ENCODE measurements at regions not wholly inside any gene's neighbourhood (a gene's known extent, or its start where the extent isn't known, plus 50 kb on each side); places are given as distances from the start of the nearest gene placed in this dataset.
"Not testable (repeated sequence)": the region's sequence is repeated elsewhere in the genome, so short reads cannot be mapped to it uniquely, and the experiment has no call there.

GRCh38 chr2:89848114-89848513, 1156.6 kb downstream of the RPIA start:
- Mint-ChIP-seq H3K4me3 (no peak overlapping the region), H3K4me1 (ENCODE audit: low read depth in 2 of 2) (no peaks in the 10 kb centered on the region), H3K27ac (no peak overlapping the region), H3K36me3 (ENCODE audit: insufficient read depth) (no peaks in the 10 kb centered on the region), H3K27me3 (peaks cover 0 to 26% of the 10 kb centered on the region in 2 donors), H3K9me3 (peaks cover 0 to 11% of the 10 kb centered on the region in 2 donors)
- ATAC-seq (replicated peaks) (no peak), DNase-seq (no peak)

- Mint-ChIP-seq H3K27ac (no peak overlapping the region), H3K4me1 (ENCODE audit: low read depth in 2 of 2) (no peaks in the 10 kb centered on the region), H3K4me3 (no peak overlapping the region), H3K27me3 (peaks cover 0 to 26% of the 10 kb centered on the region in 2 donors), H3K9me3 (peaks cover 0 to 11% of the 10 kb centered on the region in 2 donors), H3K36me3 (ENCODE audit: insufficient read depth) (no peaks in the 10 kb centered on the region)
- DNase-seq (no peak), ATAC-seq (replicated peaks) (no peak)
These were observed 1157.4 kb downstream of the RPIA start for GRCh38 chr2:89848763-89849368.

GRCh38 chr2:89849731-89850130, 1158.3 kb downstream of the RPIA start:
- Mint-ChIP-seq H3K36me3 (ENCODE audit: insufficient read depth) (no peaks in the 10 kb centered on the region), H3K9me3 (peaks cover 0 to 11% of the 10 kb centered on the region in 2 donors), H3K4me1 (ENCODE audit: low read depth in 2 of 2) (no peaks in the 10 kb centered on the region), H3K4me3 (no peak overlapping the region), H3K27me3 (peaks cover 0 to 26% of the 10 kb centered on the region in 2 donors), H3K27ac (no peak overlapping the region)
- DNase-seq = no peak
- ATAC-seq (replicated peaks) = no peak

- ATAC-seq (replicated peaks) (no peak), DNase-seq (no peak)
- H3K36me3 Mint-ChIP-seq (ENCODE audit: insufficient read depth) = no peaks in the 10 kb centered on the region
- H3K4me3 Mint-ChIP-seq = no peak overlapping the region
- H3K27me3 Mint-ChIP-seq = peaks cover 0 to 26% of the 10 kb centered on the region in 2 donors
- H3K9me3 Mint-ChIP-seq = peaks cover 0 to 11% of the 10 kb centered on the region in 2 donors
- no peak overlapping the region for H3K27ac Mint-ChIP-seq
- H3K4me1 Mint-ChIP-seq (ENCODE audit: low read depth in 2 of 2) = no peaks in the 10 kb centered on the region
These were observed 1159.0 kb downstream of the RPIA start for GRCh38 chr2:89850481-89850880.

- Mint-ChIP-seq H3K36me3 (ENCODE audit: insufficient read depth) (no peaks in the 10 kb centered on the region), H3K27me3 (peaks cover 0 to 26% of the 10 kb centered on the region in 2 donors)
These were observed 1159.6 kb downstream of the RPIA start for GRCh38 chr2:89850881-89851582.

GRCh38 chr2:89851583-89851905, 1160.1 kb downstream of the RPIA start:
- H3K4me1 Mint-ChIP-seq (ENCODE audit: low read depth in 2 of 2) = no peaks in the 10 kb centered on the region
- DNase-seq (no peak), ATAC-seq (replicated peaks) (no peak)
- H3K4me3 Mint-ChIP-seq = no peak overlapping the region
- H3K36me3 Mint-ChIP-seq (ENCODE audit: insufficient read depth) = no peaks in the 10 kb centered on the region
- peaks cover 0 to 9% of the 10 kb centered on the region in 2 donors for H3K9me3 Mint-ChIP-seq
- H3K27me3 Mint-ChIP-seq = peaks cover 0 to 26% of the 10 kb centered on the region in 2 donors
- H3K27ac Mint-ChIP-seq = no peak overlapping the region

More at GRCh38 chr2:89850881-89851582, 1159.6 kb downstream of the RPIA start:
- DNase-seq (no peak), ATAC-seq (replicated peaks) (no peak)
- H3K4me3 Mint-ChIP-seq = no peak overlapping the region
- peaks cover 0 to 9% of the 10 kb centered on the region in 2 donors for H3K9me3 Mint-ChIP-seq
- H3K4me1 Mint-ChIP-seq (ENCODE audit: low read depth in 2 of 2) = no peaks in the 10 kb centered on the region
- H3K27ac Mint-ChIP-seq = no peak overlapping the region

- H3K4me1 Mint-ChIP-seq (ENCODE audit: low read depth in 2 of 2); DNase-seq; H3K4me3 Mint-ChIP-seq; H3K36me3 Mint-ChIP-seq (ENCODE audit: insufficient read depth); H3K9me3 Mint-ChIP-seq; H3K27ac Mint-ChIP-seq: not testable (repeated sequence)
- peak; percentile 47 for ATAC-seq (replicated peaks)
- peaks cover 0 to 25% of the 10 kb centered on the region in 2 donors for H3K27me3 Mint-ChIP-seq
These were observed 1162.0 kb downstream of the RPIA start for GRCh38 chr2:89853427-89853826.

GRCh38 chr2:89855752-89856151, 1164.3 kb downstream of the RPIA start:
- not testable (repeated sequence) for H3K27ac Mint-ChIP-seq; ATAC-seq (replicated peaks); H3K4me1 Mint-ChIP-seq (ENCODE audit: low read depth in 2 of 2); H3K4me3 Mint-ChIP-seq; DNase-seq; H3K9me3 Mint-ChIP-seq; H3K36me3 Mint-ChIP-seq (ENCODE audit: insufficient read depth)
- peaks cover 0 to 11% of the 10 kb centered on the region in 2 donors for H3K27me3 Mint-ChIP-seq

GRCh38 chr2:89856305-89856704, 1164.8 kb downstream of the RPIA start:
- not testable (repeated sequence) for DNase-seq; H3K4me1 Mint-ChIP-seq (ENCODE audit: low read depth in 2 of 2); H3K36me3 Mint-ChIP-seq (ENCODE audit: insufficient read depth); H3K27me3 Mint-ChIP-seq; H3K4me3 Mint-ChIP-seq; ATAC-seq (replicated peaks); H3K27ac Mint-ChIP-seq; H3K9me3 Mint-ChIP-seq

- H3K27me3 Mint-ChIP-seq; H3K36me3 Mint-ChIP-seq (ENCODE audit: insufficient read depth); H3K27ac Mint-ChIP-seq; DNase-seq; H3K4me3 Mint-ChIP-seq; H3K9me3 Mint-ChIP-seq; ATAC-seq (replicated peaks); H3K4me1 Mint-ChIP-seq (ENCODE audit: low read depth in 2 of 2): not testable (repeated sequence)
These were observed 1170.7 kb downstream of the RPIA start for GRCh38 chr2:89862164-89862563.

GRCh38 chr2:89863209-89863608, 1171.7 kb downstream of the RPIA start:
- not testable (repeated sequence) for H3K4me3 Mint-ChIP-seq; H3K9me3 Mint-ChIP-seq; H3K4me1 Mint-ChIP-seq (ENCODE audit: low read depth in 2 of 2); DNase-seq; H3K27ac Mint-ChIP-seq; ATAC-seq (replicated peaks); H3K27me3 Mint-ChIP-seq; H3K36me3 Mint-ChIP-seq (ENCODE audit: insufficient read depth)

GRCh38 chr2:89874810-89875595, 1183.5 kb downstream of the RPIA start:
- not testable (repeated sequence) for H3K27me3 Mint-ChIP-seq; H3K27ac Mint-ChIP-seq; H3K4me1 Mint-ChIP-seq (ENCODE audit: low read depth in 2 of 2); H3K9me3 Mint-ChIP-seq; H3K4me3 Mint-ChIP-seq; ATAC-seq (replicated peaks); DNase-seq; H3K36me3 Mint-ChIP-seq (ENCODE audit: insufficient read depth)

- H3K4me1 Mint-ChIP-seq (ENCODE audit: low read depth in 2 of 2); H3K4me3 Mint-ChIP-seq; H3K27me3 Mint-ChIP-seq; H3K9me3 Mint-ChIP-seq; H3K27ac Mint-ChIP-seq; H3K36me3 Mint-ChIP-seq (ENCODE audit: insufficient read depth); DNase-seq; ATAC-seq (replicated peaks): not testable (repeated sequence)
These were observed 1185.0 kb downstream of the RPIA start for GRCh38 chr2:89876445-89876844.

GRCh38 chr2:89876878-89877277, 1185.4 kb downstream of the RPIA start:
- not testable (repeated sequence) for H3K27ac Mint-ChIP-seq; H3K36me3 Mint-ChIP-seq (ENCODE audit: insufficient read depth); H3K27me3 Mint-ChIP-seq; H3K4me3 Mint-ChIP-seq; H3K4me1 Mint-ChIP-seq (ENCODE audit: low read depth in 2 of 2); ATAC-seq (replicated peaks); H3K9me3 Mint-ChIP-seq; DNase-seq

Data from effector memory CD8-positive, alpha-beta T cell (primary cell).